Heart left ventricle (tissue), 13 donors: ENCODE measurements at regions not wholly inside any gene's neighbourhood (a gene's known extent, or its start where the extent isn't known, plus 50 kb on each side); places are given as distances from the start of the nearest gene placed in this dataset.

Source experiments
- POLR2A ChIP-seq, 2 donors: fragments of 450-650 bp; IDR thresholded peaks; one replicate each; pipeline ENCODE4 v1.6.1; 2017; ENCODE audit warnings: antibody characterized with exemption in 2 of 2, mild to moderate bottlenecking in 2 of 2, moderate library complexity in 2 of 2
- TF ChIP-seq, protein P1 (sequence below), 12 donors: fragments of 200-600 bp; sonication (generic) in 4 of 12; IDR thresholded peaks; one replicate each; pipeline versions ENCODE4 v1.5.0 to v1.8.0; 2018 to 2022; ENCODE audit warnings: antibody characterized with exemption in 12 of 12, mild to moderate bottlenecking in 5 of 12
- donor health status: ischemic (EF 13 %, LVEDD 7.1; RV severe dilation, severe dysfunction).
- donor health status: DM: no; HTN: yes; CAD: no.
- donor health status: DM: no; HTN: no; CAD: no.
- donor health status: ischemic (EF 25% LVEDD 6.9; RV normal size, moderate dysfunction).
- donor health status: ischemic (EF 25% LVEDD 5.7; RV mildly dilated, moderate dysfunction).
- donor health status: ischemic (EF 35%, LVEDD 5.7; RV mildly dilated, moderate dysfunction).
- donor health status: nonischemic (EF 11% LVEDD 7.7; RV severe dilation, severe dysfunction).
- donor health status: DM: yes; HTN: yes; CAD: no.
- donor health status: PGD.
- donor health status: ischemic (EF 29% LVEDD 5.4; RV normal size, mild dysfunction).
- donor health status: nonischemic (EF 23%, LVEDD 6.1; RV moderate dilation, normal function).

DNA sequence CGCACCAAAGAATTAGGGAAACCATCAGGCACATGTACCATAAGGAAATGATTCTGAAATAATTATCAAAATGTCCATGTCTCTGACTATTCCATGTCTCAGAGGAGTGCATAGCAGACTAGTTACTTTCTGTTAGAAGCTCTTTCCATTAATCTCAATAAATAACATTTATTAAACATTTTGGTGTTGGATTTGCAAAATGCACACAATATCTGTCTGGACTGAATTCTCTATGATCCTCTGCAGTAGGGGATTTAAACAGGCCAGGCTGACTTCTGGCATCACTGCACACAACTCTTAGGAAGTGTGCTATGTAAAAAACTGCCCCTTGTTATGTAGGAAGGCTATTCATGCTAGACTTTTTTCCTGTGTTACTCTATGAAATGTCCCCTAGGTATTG is 283.3 kb upstream of the CDH5 start:
- TF ChIP-seq, protein P1, sequence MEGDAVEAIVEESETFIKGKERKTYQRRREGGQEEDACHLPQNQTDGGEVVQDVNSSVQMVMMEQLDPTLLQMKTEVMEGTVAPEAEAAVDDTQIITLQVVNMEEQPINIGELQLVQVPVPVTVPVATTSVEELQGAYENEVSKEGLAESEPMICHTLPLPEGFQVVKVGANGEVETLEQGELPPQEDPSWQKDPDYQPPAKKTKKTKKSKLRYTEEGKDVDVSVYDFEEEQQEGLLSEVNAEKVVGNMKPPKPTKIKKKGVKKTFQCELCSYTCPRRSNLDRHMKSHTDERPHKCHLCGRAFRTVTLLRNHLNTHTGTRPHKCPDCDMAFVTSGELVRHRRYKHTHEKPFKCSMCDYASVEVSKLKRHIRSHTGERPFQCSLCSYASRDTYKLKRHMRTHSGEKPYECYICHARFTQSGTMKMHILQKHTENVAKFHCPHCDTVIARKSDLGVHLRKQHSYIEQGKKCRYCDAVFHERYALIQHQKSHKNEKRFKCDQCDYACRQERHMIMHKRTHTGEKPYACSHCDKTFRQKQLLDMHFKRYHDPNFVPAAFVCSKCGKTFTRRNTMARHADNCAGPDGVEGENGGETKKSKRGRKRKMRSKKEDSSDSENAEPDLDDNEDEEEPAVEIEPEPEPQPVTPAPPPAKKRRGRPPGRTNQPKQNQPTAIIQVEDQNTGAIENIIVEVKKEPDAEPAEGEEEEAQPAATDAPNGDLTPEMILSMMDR (IDR thresholded peaks at IDR 0.05): no peak
- no peak for TF ChIP-seq POLR2A (IDR thresholded peaks at IDR 0.05)
